ENCODE measurements at regions not wholly inside any gene's neighbourhood (a gene's known extent, or its start where the extent isn't known, plus 50 kb on each side); places are given as distances from the start of the nearest gene placed in this dataset.

- TF ChIP-seq POLR2A (IDR thresholded peaks at IDR 0.05; ENCODE audit: borderline replicate concordance, extremely low read depth, insufficient read depth, insufficient read length), result no peak
- no peak for TF ChIP-seq RAD21 (IDR thresholded peaks at IDR 0.05; ENCODE audit: low read depth)
- TF ChIP-seq YY1 (IDR thresholded peaks at IDR 0.05; ENCODE audit: extremely low read depth, insufficient replicate concordance, low read depth, low read length), result no peak
- TF ChIP-seq SP1 (IDR thresholded peaks at IDR 0.05; ENCODE audit: low read depth), result no peak
- no peak for TF ChIP-seq ZFX (IDR thresholded peaks at IDR 0.05)
- TF ChIP-seq MAX (IDR thresholded peaks at IDR 0.05), result no peak
- TF ChIP-seq ZBTB33 (IDR thresholded peaks at IDR 0.05; ENCODE audit: extremely low read depth, insufficient replicate concordance, low read length), result no peak
- TF ChIP-seq CTCF (IDR thresholded peaks at IDR 0.05 in 2 of 3, conservative IDR thresholded peaks at IDR 0.05 in 1 of 3; ENCODE audit: borderline replicate concordance in 1 of 3, insufficient read depth in 1 of 3, low read depth in 2 of 3, low read length in 2 of 3), result no peak
- TF ChIP-seq FOSL1 (IDR thresholded peaks at IDR 0.05; ENCODE audit: low read depth), result no peak
- TF ChIP-seq EGR1 (IDR thresholded peaks at IDR 0.05; ENCODE audit: low read depth), result no peak
- intact Hi-C loops (cut with micrococcal nuclease), result no loop called here
- peaks cover 0 to 3% of the 10 kb centered on the region in 2 experiments; a peak in 2 of 4 replicates for H3K9me3 ChIP-seq (ENCODE audit: control insufficient read depth in 1 of 2, insufficient read depth in 1 of 2, low read depth in 1 of 2, low read length in 2 of 2)
- CTCF ChIA-PET, result no interaction called here
- H3K36me3 ChIP-seq (ENCODE audit: control insufficient read depth in 1 of 2, insufficient read depth in 2 of 2, low read length in 2 of 2), result no peaks in the 10 kb centered on the region
- POLR2A ChIA-PET, result no interaction called here
- ATAC-seq, result no peak
- no peak overlapping the region for H2AFZ ChIP-seq (ENCODE audit: low read depth, low read length, poor library complexity, severe bottlenecking)
- H3K4me2 ChIP-seq (ENCODE audit: low read length), result no peak overlapping the region
- no peak overlapping the region for H3K4me3 ChIP-seq (replicated peaks in 1 of 2; ENCODE audit: low read depth in 1 of 2, low read length in 2 of 2)
- no peaks in the 10 kb centered on the region for H3K4me1 ChIP-seq (ENCODE audit: control insufficient read depth in 1 of 2, insufficient read depth in 2 of 2, low read length in 2 of 2)
- RAD21 ChIA-PET (ENCODE audit: low non-redundant PET in 1 of 2, low total read pairs in 2 of 2, uncharacterized antibody in 2 of 2, unreplicated experiment in 2 of 2), result no interaction called here
- H3K9ac ChIP-seq (ENCODE audit: low read length), result no peak overlapping the region
- H3K27me3 ChIP-seq (ENCODE audit: insufficient read depth, low read length), result no peaks in the 10 kb centered on the region
- no peaks in the 10 kb centered on the region for H4K20me1 ChIP-seq (ENCODE audit: insufficient read depth)
- BruUV-seq (replicated peaks), result no TSS peak
- H3K9me2 ChIP-seq (ENCODE audit: insufficient read depth), result no peaks in the 10 kb centered on the region
- no peaks in the 10 kb centered on the region for H3K79me2 ChIP-seq (ENCODE audit: insufficient read depth, low read length)
- no peak overlapping the region for H3K27ac ChIP-seq (ENCODE audit: low read depth, low read length)
- DNase-seq (ENCODE audit: low read depth, low spot score), result no peak
Measured at GRCh38 chr11:114972105-114972504, 293.8 kb downstream of the NXPE2 start.

All from HCT116 (cell line).